ENCODE measurements at regions not wholly inside any gene's neighbourhood (a gene's known extent, or its start where the extent isn't known, plus 50 kb on each side); places are given as distances from the start of the nearest gene placed in this dataset.

DNA sequence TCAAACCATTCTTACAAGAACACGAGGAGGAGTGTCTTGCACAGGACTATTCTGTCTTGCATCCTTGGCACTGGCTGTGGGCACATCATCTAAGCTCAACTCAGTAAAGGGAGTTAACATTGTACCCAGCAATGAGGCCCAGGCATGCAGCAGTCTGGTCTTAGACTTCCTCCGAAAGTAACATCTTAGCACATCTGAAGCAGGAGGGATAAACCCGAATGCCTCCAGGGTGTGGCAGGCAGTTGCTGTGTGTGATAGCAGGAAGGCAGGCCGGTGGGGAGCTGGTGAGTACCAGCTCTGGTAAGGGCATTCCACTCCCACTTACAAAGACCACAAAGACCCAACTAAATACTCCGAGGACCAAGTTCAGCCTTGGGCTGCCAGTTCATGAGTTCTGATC lies 206.3 kb downstream of the TSN start:
- no peak for DNase-seq (ENCODE audit: low read depth)

DNA sequence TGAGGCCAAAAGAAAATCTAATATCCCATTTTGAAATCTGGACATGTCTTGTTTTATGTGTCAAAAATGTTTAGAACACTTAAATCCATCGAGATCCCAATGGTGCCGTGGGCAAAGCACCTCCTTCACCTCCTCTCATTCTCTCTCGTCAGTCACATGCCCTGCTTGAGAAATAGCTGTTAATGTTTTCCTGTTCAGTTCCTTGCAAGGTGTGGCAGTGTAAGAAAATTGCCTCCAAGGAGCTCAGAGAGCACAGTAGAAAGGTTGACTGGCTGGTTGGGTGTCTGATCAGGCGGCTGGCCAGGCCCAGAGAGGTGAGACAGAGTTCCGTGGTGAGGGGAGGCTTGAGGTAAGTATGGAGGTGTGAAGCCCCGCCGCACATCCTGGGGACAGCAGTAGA lies 210.2 kb downstream of the TSN start:
- DNase-seq (ENCODE audit: low read depth) = no peak

DNA sequence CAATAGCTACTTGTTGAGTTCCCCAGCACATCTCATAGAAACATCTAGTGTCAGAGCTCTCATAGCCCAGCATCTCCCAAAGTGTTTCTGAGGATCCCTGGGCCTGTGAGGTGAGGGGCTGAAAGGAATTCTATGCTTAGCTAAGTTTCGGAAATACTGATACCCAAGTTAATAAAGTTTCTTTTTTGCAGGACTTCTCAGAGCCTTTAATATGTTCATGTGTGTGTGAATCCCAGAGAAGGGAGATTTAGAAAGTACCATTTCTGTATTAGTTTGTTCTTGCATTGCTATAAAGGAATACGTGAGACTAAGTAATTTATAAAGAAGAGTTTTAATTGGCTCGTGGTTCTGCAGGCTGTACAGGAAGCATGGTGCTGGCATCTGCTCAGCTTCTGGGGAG lies 211.2 kb downstream of the TSN start:
- DNase-seq (ENCODE audit: low read depth) = no peak

DNA sequence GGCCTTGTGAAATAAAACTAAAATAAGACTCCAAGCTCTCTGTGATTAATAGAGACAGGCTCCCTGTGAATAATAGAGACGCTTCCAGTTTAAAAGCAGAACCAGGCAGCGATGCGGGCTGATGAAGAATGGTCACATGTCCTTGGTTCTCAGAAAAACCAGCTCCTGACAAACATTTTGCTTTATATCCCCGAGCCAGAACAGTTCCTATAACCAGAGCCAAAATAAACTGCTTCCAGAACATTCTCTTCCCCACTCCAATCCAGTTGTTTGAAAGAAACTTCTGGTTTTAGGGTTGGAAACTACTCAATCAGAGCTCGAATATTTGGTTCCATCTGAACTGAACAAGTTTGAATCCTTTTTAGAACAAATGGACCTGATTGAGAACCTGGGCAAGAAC lies 213.7 kb downstream of the TSN start:
- no peak for DNase-seq (ENCODE audit: low read depth)

DNA sequence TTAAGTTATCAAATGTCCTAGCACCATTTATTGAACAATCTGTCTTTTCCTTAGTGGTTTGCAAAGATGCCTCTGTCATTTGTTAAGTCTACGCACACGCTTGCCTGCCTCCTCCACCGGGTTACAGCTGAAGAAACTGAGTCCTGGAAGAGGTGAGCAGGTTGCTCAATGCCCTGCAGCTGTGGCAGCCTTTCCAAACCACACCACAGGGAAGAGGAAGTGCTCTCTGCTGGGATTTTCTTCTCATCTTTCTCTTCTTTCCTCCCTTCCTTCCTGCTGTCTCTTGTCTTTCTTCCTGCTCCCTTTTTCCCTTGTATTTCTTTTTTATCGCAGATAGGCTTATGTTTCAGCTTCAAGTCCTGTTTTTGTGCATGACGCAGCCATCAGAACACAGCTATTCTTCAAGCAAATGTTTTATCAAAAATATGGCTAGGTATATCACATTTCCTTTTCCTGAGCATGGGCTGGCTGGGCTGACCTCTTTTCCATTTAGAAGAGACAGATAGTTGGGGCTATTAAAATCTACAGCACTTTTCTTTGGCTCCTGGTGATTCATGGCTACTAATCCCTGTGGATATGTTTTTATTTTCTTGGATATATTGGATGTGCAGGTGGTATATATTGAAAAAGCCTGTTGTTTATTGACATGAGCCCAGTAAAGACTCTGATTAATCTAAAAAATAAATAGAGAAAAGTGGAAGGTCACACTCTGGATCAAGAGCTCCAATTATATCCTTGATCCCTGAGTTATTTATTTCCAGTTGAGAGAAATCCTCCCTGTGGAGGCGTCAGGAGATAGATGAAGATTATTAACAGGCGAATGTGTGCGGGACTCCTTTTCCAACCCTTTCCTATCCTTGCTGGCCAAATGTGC lies 214.6 kb downstream of the TSN start:
- DNase-seq (ENCODE audit: low read depth) = no peak

DNA sequence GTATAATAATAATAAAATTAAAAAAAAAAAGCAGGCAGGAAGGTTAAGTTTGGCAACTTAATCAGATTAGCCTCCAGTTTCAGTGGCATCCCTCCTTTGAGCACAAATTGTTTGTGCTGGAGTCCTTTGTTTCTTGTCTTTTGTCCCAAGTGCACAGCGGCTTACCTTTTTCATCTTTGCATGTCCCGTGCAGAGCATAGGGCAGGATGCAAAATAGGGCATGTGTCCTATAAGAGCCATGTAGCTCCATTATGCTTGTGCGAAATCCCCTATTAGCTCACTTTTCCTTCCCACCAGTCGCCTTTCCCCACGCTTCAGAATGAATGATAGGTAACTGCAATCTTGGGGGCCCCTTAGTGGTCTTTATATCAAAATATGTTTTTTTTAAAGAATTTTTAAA lies 216.8 kb downstream of the TSN start:
- DNase-seq (ENCODE audit: low read depth) = no peak

DNA sequence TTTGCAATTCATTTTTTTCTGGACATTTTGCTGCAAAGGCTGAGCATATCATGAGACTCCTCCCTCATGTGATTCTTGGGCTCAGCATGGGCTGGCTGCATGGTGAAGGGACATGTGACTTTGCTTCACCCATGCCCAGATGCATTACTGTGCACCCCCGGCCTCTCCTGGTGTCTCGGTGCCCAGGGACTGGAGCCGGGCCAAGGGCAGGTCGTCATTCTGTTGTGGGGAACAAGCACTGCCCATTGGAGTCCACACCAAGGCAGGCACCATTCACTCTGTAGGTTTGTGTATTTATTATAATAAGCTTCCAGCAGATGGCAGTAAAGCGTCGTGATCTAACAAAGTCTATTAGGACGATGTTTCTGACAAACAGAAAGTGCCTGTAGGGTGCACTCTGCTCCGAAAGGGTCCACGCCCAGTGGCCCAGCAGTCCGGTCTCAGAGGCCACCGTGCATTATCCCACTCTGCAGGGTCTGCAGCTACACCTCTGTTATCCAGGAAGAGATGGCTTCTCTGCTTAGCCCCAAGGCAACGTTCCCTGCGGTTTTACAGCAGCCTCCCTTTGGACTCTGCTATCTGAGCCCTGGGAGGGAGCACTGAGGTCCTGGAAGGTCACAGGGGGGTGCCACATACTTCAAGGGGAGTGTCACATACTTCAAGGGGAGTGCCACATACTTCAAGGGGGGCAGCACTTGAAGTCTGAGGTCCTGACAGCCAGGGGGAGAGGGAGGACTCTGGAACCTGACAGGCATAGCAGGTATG lies 219.6 kb downstream of the TSN start:
- DNase-seq (ENCODE audit: low read depth) = no peak

DNA sequence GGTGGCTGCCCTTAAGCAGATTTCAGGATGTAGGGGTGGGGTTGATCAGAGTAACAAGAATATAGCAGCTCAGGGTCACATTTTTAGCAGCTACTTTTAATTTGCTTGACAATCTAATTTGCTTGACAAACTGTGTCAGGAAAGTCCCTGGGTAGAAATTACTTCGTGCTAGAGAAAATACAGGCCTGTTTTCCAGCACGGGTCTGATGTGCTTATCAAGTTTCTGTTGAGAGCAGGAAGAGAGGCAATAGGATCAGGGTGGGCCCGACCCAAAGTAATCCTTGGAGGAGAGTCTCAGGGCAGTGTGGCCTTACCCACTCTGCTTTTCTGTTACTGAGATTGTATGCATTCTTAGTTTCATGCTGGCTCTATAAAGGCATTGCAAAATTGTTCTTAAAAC lies 221.5 kb downstream of the TSN start:
- DNase-seq (ENCODE audit: low read depth) = no peak

DNA sequence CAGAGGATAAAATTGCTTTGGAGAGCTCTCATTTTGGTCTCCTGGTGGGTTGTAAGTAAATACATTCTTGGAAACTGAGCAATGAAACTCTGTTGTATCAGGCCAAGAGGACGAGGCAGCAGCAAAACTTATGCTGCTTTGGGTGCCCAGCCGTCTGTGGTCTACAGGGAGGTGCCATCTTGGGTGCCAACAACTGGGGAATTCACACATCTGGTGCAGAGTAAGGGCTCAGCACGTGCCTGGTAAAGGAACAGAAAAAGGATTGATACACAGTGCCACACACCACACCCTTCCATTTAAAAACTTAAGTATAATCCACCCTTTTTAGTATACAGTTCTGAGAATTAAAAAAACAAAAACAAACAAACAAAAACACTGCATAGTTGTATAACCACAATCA lies 221.9 kb downstream of the TSN start:
- DNase-seq (ENCODE audit: low read depth) = no peak

DNA sequence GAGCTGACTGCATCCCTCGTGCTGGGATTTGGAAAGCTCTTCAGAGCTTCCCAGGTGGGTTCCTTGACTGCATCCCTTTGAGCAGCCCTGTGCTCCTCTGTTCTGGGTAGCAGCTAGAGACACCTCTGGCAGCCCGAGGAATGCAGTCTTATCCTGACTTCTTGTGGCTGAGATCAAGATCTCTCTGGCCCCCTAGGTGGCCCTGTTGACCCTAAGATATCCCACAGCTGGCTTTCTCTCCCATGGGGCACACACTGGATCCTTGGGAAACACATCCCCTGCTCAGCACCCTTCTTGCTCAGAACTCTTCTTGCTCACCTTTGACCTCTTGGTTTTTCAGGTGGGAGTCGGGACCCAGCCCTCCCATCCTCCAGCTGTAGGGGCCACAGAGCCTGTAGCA lies 237.2 kb downstream of the TSN start:
- DNase-seq (ENCODE audit: low read depth) = no peak

DNA sequence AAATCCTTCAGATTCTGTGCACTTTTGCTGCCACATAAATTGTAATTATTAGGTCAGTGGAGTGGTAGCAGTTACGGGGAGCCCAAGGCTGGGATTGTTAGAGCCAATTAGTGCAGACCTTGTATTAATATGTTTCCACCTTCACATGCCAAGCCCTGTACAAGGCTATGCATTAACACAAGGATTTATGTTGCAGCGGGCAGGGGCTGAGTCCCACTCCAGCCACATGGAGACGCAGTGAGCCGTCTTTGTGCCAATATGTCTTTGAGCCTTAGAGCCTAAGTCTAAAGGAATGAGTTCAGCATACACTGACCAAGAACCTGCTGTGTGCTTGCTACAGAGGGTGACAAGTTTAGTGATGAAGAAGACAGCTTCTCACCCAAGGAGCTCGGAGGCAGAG lies 238.2 kb downstream of the TSN start:
- no peak for DNase-seq (ENCODE audit: low read depth)

DNA sequence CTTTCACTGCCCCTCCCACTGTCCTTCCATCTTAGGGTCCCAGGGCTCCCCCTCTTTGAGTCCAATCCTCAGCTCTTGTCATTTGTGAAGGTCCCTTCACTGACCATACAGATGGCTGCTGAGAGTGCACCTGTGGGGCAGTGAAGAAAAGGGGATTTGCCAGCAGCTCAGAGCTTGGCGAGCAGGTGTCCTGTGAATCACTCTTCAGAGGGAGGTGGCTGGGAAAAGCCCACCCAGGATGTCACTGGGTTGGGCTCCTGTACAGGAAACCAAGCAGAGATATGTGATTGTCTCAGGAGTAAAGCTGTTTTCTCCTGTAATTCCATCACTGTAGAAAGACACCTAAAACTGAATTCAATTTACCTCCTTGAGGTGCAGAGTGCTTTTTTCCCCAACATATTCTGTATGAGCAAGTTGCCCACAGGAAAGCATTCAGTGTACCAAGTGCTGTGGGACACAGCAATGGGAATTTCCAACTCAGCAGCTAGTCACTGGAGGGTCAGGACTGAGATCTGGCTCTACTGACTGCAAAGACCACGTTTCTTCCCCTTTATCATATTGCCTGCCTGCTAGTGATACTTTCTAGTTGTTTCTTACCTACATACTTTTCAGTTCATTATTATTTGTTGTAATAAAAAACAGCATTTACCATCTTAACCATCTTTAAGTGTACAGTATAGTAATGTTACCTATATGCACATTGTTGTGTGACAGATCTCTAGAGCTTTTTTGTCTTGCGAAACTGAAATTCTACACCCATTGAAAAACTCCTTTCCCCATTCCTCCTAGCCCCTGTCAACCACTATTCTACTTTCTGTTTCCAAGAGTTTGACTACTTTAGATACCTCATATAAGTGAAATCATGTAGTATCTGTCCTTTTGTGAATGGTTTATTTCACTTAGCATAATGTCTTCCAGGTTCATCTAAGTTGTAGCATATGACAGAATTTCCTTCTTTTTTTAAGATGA lies 239.1 kb downstream of the TSN start:
- no peak for DNase-seq (ENCODE audit: low read depth)

DNA sequence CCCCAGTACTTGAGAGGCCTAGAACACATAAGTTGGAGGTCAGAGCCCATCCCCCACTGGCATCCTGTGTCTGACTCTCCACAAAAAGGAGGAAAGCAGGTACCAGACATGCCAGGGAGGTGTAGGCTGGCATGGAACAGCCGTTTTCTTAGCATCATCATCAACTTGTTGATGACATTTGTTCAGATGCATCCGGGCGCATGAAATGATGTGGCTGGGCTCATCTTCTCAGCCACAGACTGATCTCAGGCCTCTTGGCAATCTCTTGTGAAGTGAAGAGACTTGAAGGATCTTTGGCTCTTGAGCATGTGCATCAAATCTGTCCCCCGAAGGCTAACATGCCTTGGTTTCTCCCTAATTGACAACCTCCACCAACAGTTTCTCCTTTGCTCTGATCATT lies 243.3 kb downstream of the TSN start:
- no peak for DNase-seq (ENCODE audit: low read depth)

DNA sequence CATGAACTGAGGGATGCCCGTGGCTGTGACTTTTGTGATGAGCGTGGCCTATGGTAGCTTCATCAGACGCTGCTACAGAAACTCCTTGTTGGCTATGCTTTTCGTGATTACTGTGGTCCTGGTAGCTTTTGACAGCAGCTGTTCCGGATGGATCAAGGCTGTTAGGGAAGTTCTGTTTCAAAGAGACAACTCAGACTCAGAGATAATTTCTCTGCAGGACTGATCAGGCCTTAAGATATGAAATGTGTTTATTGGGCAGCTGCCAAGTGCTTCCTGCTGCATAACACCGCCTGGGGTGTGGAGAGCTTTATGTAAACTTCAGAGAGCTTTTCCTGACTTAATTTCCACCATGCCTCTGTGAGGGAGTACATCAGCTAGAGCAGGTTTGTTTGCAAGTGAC lies 243.8 kb downstream of the TSN start:
- DNase-seq (ENCODE audit: low read depth) = no peak

DNA sequence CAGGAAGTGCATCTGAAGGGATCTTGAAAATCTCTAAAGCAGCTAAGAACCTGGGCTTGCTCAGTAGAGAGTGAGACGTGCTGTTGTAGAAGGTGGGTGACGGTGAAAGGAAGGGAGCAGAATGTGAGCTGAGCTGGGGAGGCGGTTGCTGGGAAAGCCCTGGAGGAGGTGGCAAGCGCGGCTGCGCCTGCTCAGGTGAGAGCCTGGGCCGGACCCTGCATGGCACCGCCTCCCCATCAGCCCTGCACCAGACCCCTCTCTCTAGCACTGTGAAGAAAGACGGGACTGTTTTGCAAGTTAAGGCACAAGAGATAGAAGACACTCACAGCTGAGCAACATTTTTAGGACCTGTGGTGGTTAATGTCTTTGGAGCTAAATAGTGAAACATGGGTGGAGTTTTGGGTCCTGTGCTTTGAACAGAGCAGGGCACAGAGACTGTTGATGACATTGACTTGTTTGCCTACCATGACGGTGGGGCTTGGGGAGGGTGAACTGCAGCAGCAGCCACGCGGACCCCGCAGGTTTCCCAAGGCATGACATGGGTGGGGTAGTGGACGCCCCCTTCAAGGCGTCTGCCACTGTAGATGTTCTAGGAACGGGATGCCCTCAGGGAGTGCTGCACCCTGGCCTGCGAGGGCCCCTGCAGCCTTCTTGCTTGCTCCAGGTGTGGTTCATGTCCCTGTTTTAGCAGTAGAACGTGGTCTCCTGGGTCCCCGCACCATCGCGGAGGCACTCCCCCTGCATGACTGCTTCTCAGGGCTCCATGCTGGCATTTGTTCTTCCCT lies 245.3 kb downstream of the TSN start:
- DNase-seq (ENCODE audit: low read depth) = no peak

DNA sequence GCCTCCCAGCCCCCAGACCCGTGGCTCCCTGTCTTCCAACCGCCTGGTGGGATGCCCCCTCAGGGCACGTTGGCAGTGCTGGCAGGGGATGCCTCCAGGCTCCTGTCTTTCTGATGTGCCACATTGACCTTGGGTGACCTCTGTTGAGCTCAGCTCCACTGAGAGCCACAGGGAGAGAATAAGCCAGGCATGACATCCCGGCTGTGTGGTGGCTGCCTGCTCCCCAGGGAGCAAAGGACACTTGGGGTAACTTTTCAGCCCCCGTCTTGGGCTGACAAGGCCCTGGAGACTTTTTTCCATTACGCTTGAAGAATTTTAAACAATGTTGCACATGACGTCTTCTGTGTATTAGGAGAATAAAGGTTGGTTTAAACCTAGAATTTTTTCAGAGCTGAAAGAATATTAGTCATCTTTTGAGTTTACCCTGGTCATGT lies 246.0 kb downstream of the TSN start:
- no peak for DNase-seq (ENCODE audit: low read depth)

DNA sequence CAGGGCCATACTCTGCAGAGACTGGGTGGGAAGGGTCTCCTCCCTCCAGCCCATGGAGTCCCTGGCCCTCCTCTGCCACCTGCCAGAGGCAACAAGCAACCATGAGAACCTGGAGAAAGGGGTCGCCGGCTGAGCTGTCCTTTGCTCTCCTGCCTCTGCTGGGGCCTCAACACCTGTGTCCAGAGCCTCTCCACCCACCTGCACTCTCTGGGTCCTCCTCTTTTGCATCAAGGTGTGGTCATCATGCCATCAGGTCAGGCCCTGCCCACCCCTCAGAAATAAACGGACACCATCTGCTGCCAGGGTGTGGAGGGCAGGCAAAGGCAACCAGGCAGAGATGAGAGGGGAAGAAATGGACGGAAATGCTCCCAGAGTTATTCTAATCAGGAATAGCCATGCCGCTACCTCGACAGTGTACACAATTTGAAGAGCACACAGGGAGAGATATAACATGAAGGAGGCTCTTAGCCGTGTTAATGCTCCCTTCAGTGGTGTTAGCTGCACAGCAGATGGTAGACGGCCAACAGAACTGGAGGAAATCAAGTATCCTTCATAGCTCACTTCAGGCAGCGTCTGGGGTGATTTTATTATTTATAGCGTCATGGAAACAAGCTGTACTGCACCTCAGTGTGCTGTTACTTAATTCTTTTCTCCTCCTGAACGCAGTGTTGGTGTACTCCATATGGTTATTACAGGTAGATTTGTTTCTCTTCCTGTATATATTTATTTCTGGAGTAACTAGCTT lies 247.9 kb downstream of the TSN start:
- DNase-seq (ENCODE audit: low read depth) = no peak

DNA sequence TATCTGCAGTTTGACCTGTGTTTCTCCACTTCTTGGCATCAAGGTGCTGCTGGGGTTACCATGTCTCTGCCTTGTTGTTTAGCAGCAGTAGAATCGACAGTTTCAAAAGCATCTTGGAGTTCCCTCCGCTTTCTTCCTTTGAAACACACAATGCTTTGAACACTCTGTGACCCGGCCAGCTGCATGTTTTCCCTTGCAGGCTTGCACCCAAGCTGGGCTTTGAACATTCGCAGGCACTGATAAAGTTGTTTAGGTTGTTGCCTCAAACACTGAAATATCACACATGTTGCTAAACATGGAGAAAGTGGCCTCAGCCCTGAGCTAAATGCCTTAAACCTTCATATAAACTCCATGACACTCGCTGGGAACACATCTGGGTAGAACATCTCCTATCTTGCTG lies 251.7 kb downstream of the TSN start:
- no peak for DNase-seq (ENCODE audit: low read depth)

DNA sequence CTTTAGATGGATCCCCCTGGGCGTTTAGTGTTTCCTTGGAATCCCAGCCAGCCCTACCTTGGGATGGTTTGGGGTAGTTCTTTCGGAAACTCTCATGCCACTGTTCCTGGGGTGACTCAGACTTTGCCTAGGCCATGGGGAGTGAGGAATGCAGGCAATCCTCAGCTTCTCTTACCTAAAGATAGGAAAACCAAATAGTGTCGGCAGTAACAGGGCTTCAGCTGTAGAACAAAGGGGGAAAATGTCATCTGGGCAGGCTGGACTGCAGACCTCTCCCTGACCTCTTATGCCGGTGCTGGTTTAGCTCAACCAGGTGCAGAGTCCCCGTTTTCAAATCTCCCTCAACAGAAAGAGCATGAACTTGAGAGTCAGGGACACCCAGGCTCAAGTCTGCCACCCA lies 252.1 kb downstream of the TSN start:
- no peak for DNase-seq (ENCODE audit: low read depth)

DNA sequence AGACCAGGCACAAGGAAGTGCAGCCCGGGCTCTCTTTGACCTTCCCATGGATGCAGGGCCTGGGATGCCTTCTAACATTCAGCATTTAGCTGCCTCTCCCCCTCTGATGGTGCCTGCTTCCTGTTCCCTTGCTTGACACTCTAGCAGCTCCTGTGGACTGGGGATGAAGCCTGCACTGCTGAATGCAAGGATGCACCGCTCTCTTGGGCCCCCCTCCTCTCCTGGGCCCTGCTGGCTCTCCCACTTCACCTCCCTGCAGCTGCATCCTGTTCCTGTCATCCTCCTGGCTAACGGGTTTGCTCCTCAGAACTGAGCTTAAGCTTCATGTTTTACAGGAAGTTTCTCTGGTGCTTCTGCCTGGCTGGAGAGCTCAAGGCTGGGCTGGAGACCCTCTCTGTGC lies 254.1 kb downstream of the TSN start:
- DNase-seq (ENCODE audit: low read depth) = no peak
